ENCODE measurements at regions not wholly inside any gene's neighbourhood (a gene's known extent, or its start where the extent isn't known, plus 50 kb on each side); places are given as distances from the start of the nearest gene placed in this dataset.

DNA sequence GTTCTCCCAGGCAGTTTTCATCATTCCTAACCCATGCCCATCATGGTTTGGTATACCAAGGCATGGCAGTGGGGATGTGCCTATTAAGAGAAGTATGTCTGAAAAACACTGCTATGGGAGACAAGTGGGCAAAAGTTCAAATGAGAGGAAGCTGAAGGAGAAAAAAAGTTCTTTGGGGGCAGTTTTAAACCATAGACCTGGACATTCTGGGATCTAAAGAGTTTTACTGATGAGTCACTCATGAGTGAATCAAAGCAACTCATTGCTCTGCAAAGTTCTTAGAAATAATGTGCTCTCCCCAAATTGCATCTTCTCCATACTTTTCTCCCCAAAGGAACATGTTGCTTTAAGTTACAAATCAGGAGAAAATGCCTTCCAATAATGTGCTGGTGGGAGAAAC lies 256.9 kb upstream of the MTPN start:
- no peaks in the 10 kb centered on the region for H3K36me3 ChIP-seq (ENCODE audit: insufficient read depth, low read length)
- no peak overlapping the region for H3K4me3 ChIP-seq (ENCODE audit: low read length)
- no peak overlapping the region for H3K4me2 ChIP-seq (ENCODE audit: low read length)
- H3K9ac ChIP-seq (ENCODE audit: low read depth, low read length), result no peak overlapping the region
- H3K27me3 ChIP-seq (ENCODE audit: control insufficient read depth, insufficient read depth, low read length), result no peaks in the 10 kb centered on the region
- peaks cover 5% of the 10 kb centered on the region for H3K9me3 ChIP-seq (replicated peaks; ENCODE audit: low read length)
- no peaks in the 10 kb centered on the region for H3K4me1 ChIP-seq (ENCODE audit: control insufficient read depth, insufficient read depth, low read length)

- H3K4me2 ChIP-seq (ENCODE audit: low read length), result no peak overlapping the region
- no peak overlapping the region for H3K9ac ChIP-seq (ENCODE audit: low read depth, low read length)
- no peaks in the 10 kb centered on the region for H3K4me1 ChIP-seq (ENCODE audit: control insufficient read depth, insufficient read depth, low read length)
- no peak overlapping the region for H3K4me3 ChIP-seq (ENCODE audit: low read length)
- no peaks in the 10 kb centered on the region for H3K27me3 ChIP-seq (ENCODE audit: control insufficient read depth, insufficient read depth, low read length)
- H3K36me3 ChIP-seq (ENCODE audit: insufficient read depth, low read length), result no peaks in the 10 kb centered on the region
- no peaks in the 10 kb centered on the region for H3K9me3 ChIP-seq (replicated peaks; ENCODE audit: low read length)
Observed at GRCh38 chr7:136230210-136230609, 253.1 kb upstream of the MTPN start.

DNA sequence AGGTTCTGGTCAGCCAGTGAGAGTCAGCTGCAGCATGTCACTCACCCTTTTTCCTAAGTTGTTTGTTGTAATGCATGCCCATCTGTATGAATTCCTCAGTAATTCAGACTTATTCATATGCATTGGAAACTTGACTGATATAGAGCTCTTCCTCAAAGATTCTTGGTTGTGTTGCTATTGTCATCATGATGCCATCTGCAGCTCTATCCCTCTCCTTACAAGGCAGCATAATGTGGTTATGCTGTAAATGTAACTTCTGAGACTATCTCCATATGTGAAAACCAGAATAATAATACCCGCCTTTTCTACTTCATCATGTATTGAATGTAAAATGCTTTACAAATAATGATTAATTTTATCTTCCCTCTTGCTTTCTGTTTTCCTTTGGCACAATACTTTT lies 252.6 kb upstream of the MTPN start:
- Histone ChIP-seq H3K4me3 (ENCODE audit: low read length) (no peak overlapping the region), H3K9me3 (replicated peaks; ENCODE audit: low read length) (no peaks in the 10 kb centered on the region), H3K27me3 (ENCODE audit: control insufficient read depth, insufficient read depth, low read length) (no peaks in the 10 kb centered on the region), H3K4me2 (ENCODE audit: low read length) (no peak overlapping the region), H3K9ac (ENCODE audit: low read depth, low read length) (no peak overlapping the region), H3K36me3 (ENCODE audit: insufficient read depth, low read length) (no peaks in the 10 kb centered on the region), H3K4me1 (ENCODE audit: control insufficient read depth, insufficient read depth, low read length) (no peaks in the 10 kb centered on the region)

- Histone ChIP-seq H3K36me3 (ENCODE audit: insufficient read depth, low read length) (no peaks in the 10 kb centered on the region), H3K4me1 (ENCODE audit: control insufficient read depth, insufficient read depth, low read length) (no peaks in the 10 kb centered on the region), H3K9ac (ENCODE audit: low read depth, low read length) (no peak overlapping the region), H3K4me3 (ENCODE audit: low read length) (no peak overlapping the region), H3K9me3 (replicated peaks; ENCODE audit: low read length) (no peaks in the 10 kb centered on the region), H3K4me2 (ENCODE audit: low read length) (no peak overlapping the region), H3K27me3 (ENCODE audit: control insufficient read depth, insufficient read depth, low read length) (no peaks in the 10 kb centered on the region)
Observed at GRCh38 chr7:136228171-136228570, 251.0 kb upstream of the MTPN start.

- H3K4me1 ChIP-seq (ENCODE audit: control insufficient read depth, insufficient read depth, low read length), result no peaks in the 10 kb centered on the region
- H3K9ac ChIP-seq (ENCODE audit: low read depth, low read length), result no peak overlapping the region
- no peaks in the 10 kb centered on the region for H3K27me3 ChIP-seq (ENCODE audit: control insufficient read depth, insufficient read depth, low read length)
- no peaks in the 10 kb centered on the region for H3K36me3 ChIP-seq (ENCODE audit: insufficient read depth, low read length)
- no peak overlapping the region for H3K4me2 ChIP-seq (ENCODE audit: low read length)
- no peak overlapping the region for H3K4me3 ChIP-seq (ENCODE audit: low read length)
- no peaks in the 10 kb centered on the region for H3K9me3 ChIP-seq (replicated peaks; ENCODE audit: low read length)
Observed at GRCh38 chr7:136214356-136214755, 237.2 kb upstream of the MTPN start.

GRCh38 chr7:136213012-136213411 lies 235.9 kb upstream of the MTPN start:
- H3K9ac ChIP-seq (ENCODE audit: low read depth, low read length), result no peak overlapping the region
- H3K9me3 ChIP-seq (replicated peaks; ENCODE audit: low read length), result no peaks in the 10 kb centered on the region
- H3K4me1 ChIP-seq (ENCODE audit: control insufficient read depth, insufficient read depth, low read length), result no peaks in the 10 kb centered on the region
- H3K4me3 ChIP-seq (ENCODE audit: low read length), result no peak overlapping the region
- no peak overlapping the region for H3K4me2 ChIP-seq (ENCODE audit: low read length)
- H3K36me3 ChIP-seq (ENCODE audit: insufficient read depth, low read length), result no peaks in the 10 kb centered on the region
- no peaks in the 10 kb centered on the region for H3K27me3 ChIP-seq (ENCODE audit: control insufficient read depth, insufficient read depth, low read length)

- Histone ChIP-seq H3K4me2 (ENCODE audit: low read length) (no peak overlapping the region), H3K27me3 (ENCODE audit: control insufficient read depth, insufficient read depth, low read length) (no peaks in the 10 kb centered on the region), H3K9ac (ENCODE audit: low read depth, low read length) (no peak overlapping the region), H3K4me1 (ENCODE audit: control insufficient read depth, insufficient read depth, low read length) (no peaks in the 10 kb centered on the region), H3K9me3 (replicated peaks; ENCODE audit: low read length) (no peaks in the 10 kb centered on the region), H3K36me3 (ENCODE audit: insufficient read depth, low read length) (no peaks in the 10 kb centered on the region), H3K4me3 (ENCODE audit: low read length) (no peak overlapping the region)
Observed at GRCh38 chr7:136210664-136211063, 233.5 kb upstream of the MTPN start.

- no peak overlapping the region for H3K9ac ChIP-seq (ENCODE audit: low read depth, low read length)
- H3K4me3 ChIP-seq (ENCODE audit: low read length), result no peak overlapping the region
- H3K36me3 ChIP-seq (ENCODE audit: insufficient read depth, low read length), result no peaks in the 10 kb centered on the region
- no peak overlapping the region for H3K4me2 ChIP-seq (ENCODE audit: low read length)
- H3K9me3 ChIP-seq (replicated peaks; ENCODE audit: low read length), result no peaks in the 10 kb centered on the region
- H3K4me1 ChIP-seq (ENCODE audit: control insufficient read depth, insufficient read depth, low read length), result no peaks in the 10 kb centered on the region
- H3K27me3 ChIP-seq (ENCODE audit: control insufficient read depth, insufficient read depth, low read length), result no peaks in the 10 kb centered on the region
Observed at GRCh38 chr7:136210079-136210478, 232.9 kb upstream of the MTPN start.

DNA sequence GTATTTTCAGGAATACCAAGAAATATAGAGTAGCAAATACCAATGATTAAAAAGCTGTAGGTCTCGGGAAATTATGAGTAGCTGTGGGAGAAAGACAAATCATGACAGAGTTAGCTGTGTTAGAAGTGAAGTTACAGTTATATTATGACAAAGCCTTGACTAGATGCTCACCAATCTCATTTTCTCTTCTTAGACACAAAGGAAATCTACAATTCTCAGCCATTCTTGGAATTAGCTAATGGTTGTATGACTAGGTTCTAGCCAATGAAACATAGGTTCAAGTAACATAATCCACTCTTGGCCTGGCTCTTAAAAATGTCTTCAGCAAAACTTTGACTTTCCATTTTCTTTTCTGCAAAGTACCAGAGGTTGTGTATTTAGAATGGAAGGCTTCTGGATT lies 228.8 kb upstream of the MTPN start:
- H3K4me2 ChIP-seq (ENCODE audit: low read length), result no peak overlapping the region
- no peak overlapping the region for H3K9ac ChIP-seq (ENCODE audit: low read depth, low read length)
- no peak overlapping the region for H3K4me3 ChIP-seq (ENCODE audit: low read length)
- no peaks in the 10 kb centered on the region for H3K36me3 ChIP-seq (ENCODE audit: insufficient read depth, low read length)
- H3K4me1 ChIP-seq (ENCODE audit: control insufficient read depth, insufficient read depth, low read length), result no peaks in the 10 kb centered on the region
- no peaks in the 10 kb centered on the region for H3K9me3 ChIP-seq (replicated peaks; ENCODE audit: low read length)
- H3K27me3 ChIP-seq (ENCODE audit: control insufficient read depth, insufficient read depth, low read length), result no peaks in the 10 kb centered on the region

DNA sequence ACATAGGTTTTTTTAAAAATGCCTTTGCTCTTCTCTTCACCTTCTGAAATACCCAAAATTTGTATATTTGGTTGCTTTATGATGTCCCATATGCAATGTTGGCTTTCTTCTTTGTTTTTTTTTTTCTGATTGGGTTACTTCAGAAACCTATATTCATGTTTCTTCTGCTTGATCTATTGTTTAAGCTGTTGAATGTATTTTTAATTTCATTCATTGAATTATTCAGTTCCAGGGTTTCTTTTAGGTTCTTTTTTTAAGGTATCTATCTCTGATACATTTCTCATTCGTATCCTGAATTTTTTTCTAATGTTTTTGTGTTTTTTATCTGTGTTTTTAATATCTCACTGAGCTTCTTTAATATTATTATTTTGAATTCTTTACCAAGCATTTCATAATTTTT lies 221.0 kb upstream of the MTPN start:
- Histone ChIP-seq H3K4me2 (ENCODE audit: low read length) (no peak overlapping the region), H3K27me3 (ENCODE audit: control insufficient read depth, insufficient read depth, low read length) (no peaks in the 10 kb centered on the region), H3K36me3 (ENCODE audit: insufficient read depth, low read length) (no peaks in the 10 kb centered on the region), H3K9me3 (replicated peaks; ENCODE audit: low read length) (no peaks in the 10 kb centered on the region), H3K4me1 (ENCODE audit: control insufficient read depth, insufficient read depth, low read length) (no peaks in the 10 kb centered on the region), H3K4me3 (ENCODE audit: low read length) (no peak overlapping the region), H3K9ac (ENCODE audit: low read depth, low read length) (no peak overlapping the region)

DNA sequence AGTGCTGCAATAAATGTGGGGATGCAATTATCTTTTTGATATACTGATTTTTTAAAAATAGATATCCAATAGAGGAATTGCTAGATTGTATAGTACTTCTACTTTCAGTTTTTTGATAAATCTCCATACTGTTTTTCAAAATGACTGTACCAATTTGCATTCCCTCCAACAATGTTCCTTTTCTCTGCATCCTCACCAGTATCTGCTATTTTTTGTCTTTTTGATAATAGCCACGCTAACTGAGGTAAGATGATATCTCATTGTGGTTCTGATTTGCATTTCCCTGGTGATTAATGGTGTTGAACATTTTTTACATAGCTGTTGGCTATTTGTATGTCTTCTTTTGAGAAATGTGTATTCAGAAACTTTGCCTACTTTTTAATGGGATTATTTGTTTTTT lies 217.7 kb upstream of the MTPN start:
- Histone ChIP-seq H3K4me2 (ENCODE audit: low read length) (no peak overlapping the region), H3K36me3 (ENCODE audit: insufficient read depth, low read length) (no peaks in the 10 kb centered on the region), H3K4me3 (ENCODE audit: low read length) (no peak overlapping the region), H3K9me3 (replicated peaks; ENCODE audit: low read length) (no peaks in the 10 kb centered on the region), H3K27me3 (ENCODE audit: control insufficient read depth, insufficient read depth, low read length) (no peaks in the 10 kb centered on the region), H3K4me1 (ENCODE audit: control insufficient read depth, insufficient read depth, low read length) (no peaks in the 10 kb centered on the region), H3K9ac (ENCODE audit: low read depth, low read length) (no peak overlapping the region)

DNA sequence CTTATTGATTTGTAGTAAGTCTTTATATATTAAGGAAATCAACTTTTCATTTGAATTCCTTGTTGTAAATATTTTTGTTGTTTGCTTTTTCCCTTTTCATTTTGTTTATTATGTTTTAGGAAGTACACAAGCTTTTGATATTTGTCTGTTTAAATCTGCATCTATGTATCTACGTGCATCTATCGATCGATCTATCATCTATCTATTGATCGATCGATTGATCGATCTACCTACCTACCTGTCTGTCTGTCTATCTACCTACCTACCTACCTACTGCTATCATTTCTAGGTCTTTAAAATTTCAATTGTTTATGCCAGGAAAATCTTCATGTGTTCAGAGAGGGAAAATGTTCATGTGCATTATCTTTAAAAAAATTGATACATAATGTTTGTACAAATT lies 216.8 kb upstream of the MTPN start:
- H3K9ac ChIP-seq (ENCODE audit: low read depth, low read length), result no peak overlapping the region
- no peaks in the 10 kb centered on the region for H3K36me3 ChIP-seq (ENCODE audit: insufficient read depth, low read length)
- H3K4me1 ChIP-seq (ENCODE audit: control insufficient read depth, insufficient read depth, low read length), result no peaks in the 10 kb centered on the region
- no peaks in the 10 kb centered on the region for H3K9me3 ChIP-seq (replicated peaks; ENCODE audit: low read length)
- no peak overlapping the region for H3K4me2 ChIP-seq (ENCODE audit: low read length)
- H3K27me3 ChIP-seq (ENCODE audit: control insufficient read depth, insufficient read depth, low read length), result no peaks in the 10 kb centered on the region
- H3K4me3 ChIP-seq (ENCODE audit: low read length), result no peak overlapping the region

All from skeletal muscle satellite cell (primary cell).